Right hindlimb (tissue), 1 donor: ENCODE measurements at regions not wholly inside any gene's neighbourhood (a gene's known extent, or its start where the extent isn't known, plus 50 kb on each side); places are given as distances from the start of the nearest gene placed in this dataset.
"Not testable (repeated sequence)": the region's sequence is repeated elsewhere in the genome, so short reads cannot be mapped to it uniquely, and the experiment has no call there.

Experiments used
- DNase-seq: peaks from one replicate; pipeline ENCODE4 v3.0.0-alpha.2; 2018

- no peak for DNase-seq
Measured at GRCh38 chr3:106029954-106030626, 161.3 kb upstream of the CBLB start.

GRCh38 chr3:106030627-106030963 is 161.8 kb upstream of the CBLB start:
- DNase-seq = no peak

- DNase-seq = no peak
Measured at GRCh38 chr3:106032479-106032878, 163.7 kb upstream of the CBLB start.

GRCh38 chr3:106033654-106034053 is 164.8 kb upstream of the CBLB start:
- no peak for DNase-seq

- DNase-seq = no peak
Measured at GRCh38 chr3:106034313-106034712, 165.5 kb upstream of the CBLB start.

GRCh38 chr3:106035619-106036018 is 166.8 kb upstream of the CBLB start:
- no peak for DNase-seq

GRCh38 chr3:106036696-106037095 is 167.9 kb upstream of the CBLB start:
- DNase-seq = peak; percentile 28

GRCh38 chr3:106047221-106047620 is 178.4 kb upstream of the CBLB start:
- DNase-seq = no peak

- no peak for DNase-seq
Measured at GRCh38 chr3:106048946-106049481, 180.2 kb upstream of the CBLB start.

- no peak for DNase-seq
Measured at GRCh38 chr3:106049821-106050220, 181.0 kb upstream of the CBLB start.

- DNase-seq = no peak
Measured at GRCh38 chr3:106056931-106057330, 188.1 kb upstream of the CBLB start.

- DNase-seq = no peak
Measured at GRCh38 chr3:106058475-106058874, 189.7 kb upstream of the CBLB start.

- no peak for DNase-seq
Measured at GRCh38 chr3:106059953-106060517, 191.2 kb upstream of the CBLB start.

GRCh38 chr3:106063909-106064308 is 195.1 kb upstream of the CBLB start:
- DNase-seq = no peak

GRCh38 chr3:106065831-106066230 is 197.0 kb upstream of the CBLB start:
- DNase-seq = no peak

GRCh38 chr3:106067711-106068110 is 198.9 kb upstream of the CBLB start:
- DNase-seq = no peak

GRCh38 chr3:106068381-106068780 is 199.6 kb upstream of the CBLB start:
- DNase-seq = no peak

GRCh38 chr3:106068795-106069194 is 200.0 kb upstream of the CBLB start:
- no peak for DNase-seq

GRCh38 chr3:106070187-106070586 is 201.4 kb upstream of the CBLB start:
- no peak for DNase-seq

GRCh38 chr3:106071306-106071705 is 202.5 kb upstream of the CBLB start:
- DNase-seq = no peak

- DNase-seq = not testable (repeated sequence)
Measured at GRCh38 chr3:106072596-106072995, 203.8 kb upstream of the CBLB start.

GRCh38 chr3:106073806-106074205 is 205.0 kb upstream of the CBLB start:
- DNase-seq = not testable (repeated sequence)

- DNase-seq = not testable (repeated sequence)
Measured at GRCh38 chr3:106075731-106076130, 206.9 kb upstream of the CBLB start.

- no peak for DNase-seq
Measured at GRCh38 chr3:106078635-106079034, 209.8 kb upstream of the CBLB start.

- DNase-seq = no peak
Measured at GRCh38 chr3:106082616-106083015, 213.8 kb upstream of the CBLB start.
